Spleen (tissue), 11 donors: ENCODE measurements at regions not wholly inside any gene's neighbourhood (a gene's known extent, or its start where the extent isn't known, plus 50 kb on each side); places are given as distances from the start of the nearest gene placed in this dataset.

Source experiments
- DNase-seq: peaks from one replicate; pipeline ENCODE4 v3.0.0-alpha.2; 2020
- H3K27ac ChIP-seq, 8 donors: fragments of 200-600 bp; sonication (generic) in 7 of 8; 1 replicate in 4 of 8; 2 replicates in 4 of 8; pipeline versions ENCODE4 v1.5.0 to v1.8.0; 2016 to 2021; ENCODE audit warnings: inconsistent platforms in 4 of 8, mild to moderate bottlenecking in 4 of 8, moderate library complexity in 1 of 8
- H3K27me3 ChIP-seq, 7 donors: fragments of 200-600 bp; sonication (generic) in 6 of 7; replicated peaks in 1 of 7; 1 replicate in 4 of 7; 2 replicates in 3 of 7; pipeline versions ENCODE4 v1.5.0 to v1.8.0; 2016 to 2021; ENCODE audit warnings: inconsistent platforms in 3 of 7, mild to moderate bottlenecking in 1 of 7
- H3K36me3 ChIP-seq, 6 donors: fragments of 200-600 bp; sonication (generic) in 5 of 6; 1 replicate in 4 of 6; 2 replicates in 2 of 6; pipeline versions ENCODE4 v1.5.0 to v1.8.0; 2016 to 2021; ENCODE audit warnings: inconsistent platforms in 2 of 6
- H3K4me1 ChIP-seq, 6 donors: fragments of 200-600 bp; sonication (generic) in 5 of 6; 1 replicate in 3 of 6; 2 replicates in 3 of 6; pipeline versions ENCODE4 v1.5.0 to v1.8.0; 2016 to 2021; ENCODE audit warnings: inconsistent platforms in 3 of 6
- H3K4me3 ChIP-seq, 8 donors: fragments of 200-600 bp; sonication (generic) in 7 of 8; 1 replicate in 4 of 8; 2 replicates in 4 of 8; pipeline versions ENCODE4 v1.5.0 to v1.8.0; 2016 to 2021; ENCODE audit warnings: inconsistent platforms in 4 of 8, mild to moderate bottlenecking in 4 of 8, moderate library complexity in 2 of 8
- H3K9me3 ChIP-seq, 8 donors: fragments of 200-600 bp; sonication (generic) in 7 of 8; 1 replicate in 4 of 8; 2 replicates in 4 of 8; pipeline versions ENCODE4 v1.5.0 to v1.8.0; 2016 to 2021; ENCODE audit warnings: inconsistent platforms in 4 of 8
- CTCF ChIP-seq, 11 experiments: fragments of 200-600 bp in 7 of 11; fragments of 450-650 bp in 4 of 11; sonication (generic) in 4 of 11; IDR thresholded peaks in 8 of 11; conservative IDR thresholded peaks in 3 of 11; 1 replicate in 7 of 11; 2 replicates in 4 of 11; pipeline versions ENCODE4 v1.4.0 to v1.8.0; 2016 to 2021; ENCODE audit warnings: antibody characterized with exemption in 11 of 11, inconsistent platforms in 4 of 11, mild to moderate bottlenecking in 1 of 11
- POLR2A ChIP-seq, 3 donors: fragments of 450-650 bp; IDR thresholded peaks; one replicate each; pipeline ENCODE4 v1.5.1; 2017; ENCODE audit warnings: antibody characterized with exemption in 3 of 3, mild to moderate bottlenecking in 1 of 3
- POLR2AphosphoS5 ChIP-seq, 3 donors: sonication (generic); formaldehyde crosslinking; IDR thresholded peaks; one replicate each; pipeline ENCODE4 v1.5.1; 2017; ENCODE audit warnings: antibody characterized with exemption in 3 of 3
- WGBS, 5 donors: extraction: QIAGEN DNeasy Blood & Tissue Kit in 3 of 5; methylation state at CpG; one replicate each; pipeline versions ENCODE4 v1.1.5 to v1.1.7; 2013 to 2018; 5-methylcytosine and 5-hydroxymethylcytosine counted together
- intact Hi-C: fragments of 100-400 bp; cut with DNase I; formaldehyde crosslinking; loops from one replicate; pipeline ENCODE4 v1.15.0; 2023; ENCODE audit warnings: low total_unique reads
- donor health status: healthy with polysubstance abuse.
- donor health status: DM: no; HTN: no; CAD: no; lungs with moderate emphysema.
- donor health status: DM: no; HTN: no; CAD: no.
- donor health status: Bipolar disorder and iron deficiency.
- donor health status: healthy.
- donor health status: DM: no; HTN: no; CAD: no.
- donor health status: DM: yes; HTN: yes; CAD: no.

GRCh38 chr14:89620436-89620835 lies 203.4 kb upstream of the FOXN3 start:
- Histone ChIP-seq H3K9me3 (peaks cover 0 to 1% (median 0%) of the 10 kb centered on the region in 8 donors), H3K4me1 (peaks cover 18 to 64% (median 46%) of the 10 kb centered on the region in 6 donors), H3K36me3 (no peaks in the 10 kb centered on the region), H3K27ac (peak overlapping the region in 6 of 8 donors; percentile 3 to 93 (median 86)), H3K4me3 (no peak overlapping the region), H3K27me3 (no peaks in the 10 kb centered on the region)
- intact Hi-C loops = loop anchor here (10.0 kb wide), 1 partner anchor 196 kb away; no protein-coding TSS in a partner anchor
- no peak for DNase-seq
- TF ChIP-seq POLR2A (IDR thresholded peaks at IDR 0.05) (no peak), POLR2AphosphoS5 (IDR thresholded peaks at IDR 0.05) (no peak), CTCF (IDR thresholded peaks at IDR 0.05 in 8 of 11, conservative IDR thresholded peaks at IDR 0.05 in 3 of 11) (no peak)
- 81 to 90% (median 86%) methylated on average over 6 of the region's 6 CpGs for WGBS, 5 donors

- Histone ChIP-seq H3K4me1 (peaks cover 23 to 68% (median 54%) of the 10 kb centered on the region in 6 donors), H3K9me3 (no peaks in the 10 kb centered on the region), H3K4me3 (peak overlapping the region; percentile 48 to 85 (median 66)), H3K36me3 (no peaks in the 10 kb centered on the region), H3K27ac (peak overlapping the region; percentile 67 to 93 (median 84)), H3K27me3 (no peaks in the 10 kb centered on the region)
- no peak for DNase-seq
- no peak for TF ChIP-seq POLR2A (IDR thresholded peaks at IDR 0.05)
- no peak for TF ChIP-seq POLR2AphosphoS5 (IDR thresholded peaks at IDR 0.05)
- TF ChIP-seq CTCF (IDR thresholded peaks at IDR 0.05 in 8 of 11, conservative IDR thresholded peaks at IDR 0.05 in 3 of 11) = no peak
- intact Hi-C loops = no loop called here
- 51 to 62% (median 59%) methylated on average over 4 of the region's 4 CpGs for WGBS, 5 donors
Measured at GRCh38 chr14:89619596-89619995, 202.6 kb upstream of the FOXN3 start.

GRCh38 chr14:89618811-89619551 lies 201.9 kb upstream of the FOXN3 start:
- intact Hi-C loops = no loop called here
- peak; percentile 95 for DNase-seq
- peaks cover 23 to 74% (median 60%) of the 10 kb centered on the region in 6 donors for H3K4me1 ChIP-seq
- TF ChIP-seq POLR2AphosphoS5 (IDR thresholded peaks at IDR 0.05) (peak; percentile 46 to 71 (median 67)), POLR2A (IDR thresholded peaks at IDR 0.05) (peak in 1 of 3 donors; percentile 10), CTCF (IDR thresholded peaks at IDR 0.05 in 8 of 11, conservative IDR thresholded peaks at IDR 0.05 in 3 of 11) (no peak)
- H3K27me3 ChIP-seq = no peaks in the 10 kb centered on the region
- H3K9me3 ChIP-seq = no peaks in the 10 kb centered on the region
- peak overlapping the region; percentile 48 to 85 (median 66) for H3K4me3 ChIP-seq
- 1 to 2% (median 1%) methylated on average over 20 to 66 of the region's 66 CpGs for WGBS, 5 donors
- peak overlapping the region; percentile 67 to 93 (median 84) for H3K27ac ChIP-seq
- no peaks in the 10 kb centered on the region for H3K36me3 ChIP-seq

GRCh38 chr14:89618330-89618708 lies 201.3 kb upstream of the FOXN3 start:
- peak overlapping the region; percentile 48 to 85 (median 66) for H3K4me3 ChIP-seq
- peaks cover 23 to 81% (median 66%) of the 10 kb centered on the region in 6 donors for H3K4me1 ChIP-seq
- 0 to 2% (median 0%) methylated on average over 6 of the region's 6 CpGs for WGBS, 5 donors
- H3K27ac ChIP-seq = peak overlapping the region; percentile 67 to 93 (median 84)
- DNase-seq = no peak
- no peaks in the 10 kb centered on the region for H3K9me3 ChIP-seq
- intact Hi-C loops = no loop called here
- no peaks in the 10 kb centered on the region for H3K27me3 ChIP-seq
- H3K36me3 ChIP-seq = no peaks in the 10 kb centered on the region
- no peak for TF ChIP-seq POLR2AphosphoS5 (IDR thresholded peaks at IDR 0.05)
- no peak for TF ChIP-seq CTCF (IDR thresholded peaks at IDR 0.05 in 8 of 11, conservative IDR thresholded peaks at IDR 0.05 in 3 of 11)
- no peak for TF ChIP-seq POLR2A (IDR thresholded peaks at IDR 0.05)
